Breast epithelium (tissue), 3 donors: ENCODE measurements at regions not wholly inside any gene's neighbourhood (a gene's known extent, or its start where the extent isn't known, plus 50 kb on each side); places are given as distances from the start of the nearest gene placed in this dataset.

Experiments
- POLR2A ChIP-seq: fragments of 450-650 bp; IDR thresholded peaks from one replicate; pipeline ENCODE4 v1.6.1; 2016; ENCODE audit warnings: antibody characterized with exemption, mild to moderate bottlenecking, moderate library complexity
- TF ChIP-seq, protein P1 (sequence below), 3 donors: fragments of 450-650 bp; IDR thresholded peaks; one replicate each; pipeline ENCODE4 v1.5.1; 2016 to 2017; ENCODE audit warnings: antibody characterized with exemption in 3 of 3, mild to moderate bottlenecking in 3 of 3, moderate library complexity in 3 of 3

DNA sequence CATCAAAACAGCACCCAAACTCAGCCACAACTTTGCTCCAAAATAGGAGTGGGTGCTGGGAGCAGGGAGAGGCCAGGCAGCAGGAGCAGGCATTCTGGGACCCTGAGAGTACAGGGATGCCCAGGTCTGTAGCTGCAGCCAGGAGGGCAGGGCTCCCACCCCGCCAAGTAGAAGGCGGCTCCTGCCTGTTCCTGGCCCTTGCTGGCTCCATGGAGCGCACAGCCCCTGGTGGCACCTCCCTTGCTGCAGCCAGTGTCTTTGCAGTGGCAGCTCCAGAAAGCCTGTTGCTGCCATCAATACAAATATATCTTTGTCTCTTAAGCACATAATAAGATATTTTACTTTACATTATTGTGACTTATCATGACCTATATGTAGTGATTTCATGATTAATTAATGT is 1096.5 kb downstream of the FSCB start:
- TF ChIP-seq, protein P1, sequence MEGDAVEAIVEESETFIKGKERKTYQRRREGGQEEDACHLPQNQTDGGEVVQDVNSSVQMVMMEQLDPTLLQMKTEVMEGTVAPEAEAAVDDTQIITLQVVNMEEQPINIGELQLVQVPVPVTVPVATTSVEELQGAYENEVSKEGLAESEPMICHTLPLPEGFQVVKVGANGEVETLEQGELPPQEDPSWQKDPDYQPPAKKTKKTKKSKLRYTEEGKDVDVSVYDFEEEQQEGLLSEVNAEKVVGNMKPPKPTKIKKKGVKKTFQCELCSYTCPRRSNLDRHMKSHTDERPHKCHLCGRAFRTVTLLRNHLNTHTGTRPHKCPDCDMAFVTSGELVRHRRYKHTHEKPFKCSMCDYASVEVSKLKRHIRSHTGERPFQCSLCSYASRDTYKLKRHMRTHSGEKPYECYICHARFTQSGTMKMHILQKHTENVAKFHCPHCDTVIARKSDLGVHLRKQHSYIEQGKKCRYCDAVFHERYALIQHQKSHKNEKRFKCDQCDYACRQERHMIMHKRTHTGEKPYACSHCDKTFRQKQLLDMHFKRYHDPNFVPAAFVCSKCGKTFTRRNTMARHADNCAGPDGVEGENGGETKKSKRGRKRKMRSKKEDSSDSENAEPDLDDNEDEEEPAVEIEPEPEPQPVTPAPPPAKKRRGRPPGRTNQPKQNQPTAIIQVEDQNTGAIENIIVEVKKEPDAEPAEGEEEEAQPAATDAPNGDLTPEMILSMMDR (IDR thresholded peaks at IDR 0.05): no peak
- no peak for TF ChIP-seq POLR2A
